ENCODE measurements at regions not wholly inside any gene's neighbourhood (a gene's known extent, or its start where the extent isn't known, plus 50 kb on each side); places are given as distances from the start of the nearest gene placed in this dataset.

DNA sequence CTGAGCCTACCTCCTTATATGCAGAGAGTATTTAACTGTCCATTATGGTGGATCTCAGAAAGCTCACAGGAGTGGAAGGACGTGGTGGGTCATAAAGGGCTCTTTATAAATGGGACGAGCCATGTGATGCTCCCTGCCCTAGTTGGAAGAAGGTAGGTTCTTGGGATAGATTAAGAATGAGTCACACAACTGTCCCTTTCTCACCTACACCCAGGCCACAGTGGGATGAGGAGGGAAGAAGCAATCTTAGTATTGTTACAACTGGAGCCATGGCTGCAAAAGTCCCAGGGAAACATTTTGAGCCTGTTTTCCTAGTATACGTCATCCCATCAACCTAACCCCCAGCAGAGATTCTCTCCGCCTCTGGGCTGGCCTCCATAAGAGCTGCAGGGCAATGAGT is 229.9 kb downstream of the TTC32 start:
- TF ChIP-seq, protein P1, sequence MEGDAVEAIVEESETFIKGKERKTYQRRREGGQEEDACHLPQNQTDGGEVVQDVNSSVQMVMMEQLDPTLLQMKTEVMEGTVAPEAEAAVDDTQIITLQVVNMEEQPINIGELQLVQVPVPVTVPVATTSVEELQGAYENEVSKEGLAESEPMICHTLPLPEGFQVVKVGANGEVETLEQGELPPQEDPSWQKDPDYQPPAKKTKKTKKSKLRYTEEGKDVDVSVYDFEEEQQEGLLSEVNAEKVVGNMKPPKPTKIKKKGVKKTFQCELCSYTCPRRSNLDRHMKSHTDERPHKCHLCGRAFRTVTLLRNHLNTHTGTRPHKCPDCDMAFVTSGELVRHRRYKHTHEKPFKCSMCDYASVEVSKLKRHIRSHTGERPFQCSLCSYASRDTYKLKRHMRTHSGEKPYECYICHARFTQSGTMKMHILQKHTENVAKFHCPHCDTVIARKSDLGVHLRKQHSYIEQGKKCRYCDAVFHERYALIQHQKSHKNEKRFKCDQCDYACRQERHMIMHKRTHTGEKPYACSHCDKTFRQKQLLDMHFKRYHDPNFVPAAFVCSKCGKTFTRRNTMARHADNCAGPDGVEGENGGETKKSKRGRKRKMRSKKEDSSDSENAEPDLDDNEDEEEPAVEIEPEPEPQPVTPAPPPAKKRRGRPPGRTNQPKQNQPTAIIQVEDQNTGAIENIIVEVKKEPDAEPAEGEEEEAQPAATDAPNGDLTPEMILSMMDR (IDR thresholded peaks at IDR 0.05; ENCODE audit: low read depth, low read length): no peak
- no peak overlapping the region for H3K4me3 ChIP-seq (ENCODE audit: low read depth, low read length)

DNA sequence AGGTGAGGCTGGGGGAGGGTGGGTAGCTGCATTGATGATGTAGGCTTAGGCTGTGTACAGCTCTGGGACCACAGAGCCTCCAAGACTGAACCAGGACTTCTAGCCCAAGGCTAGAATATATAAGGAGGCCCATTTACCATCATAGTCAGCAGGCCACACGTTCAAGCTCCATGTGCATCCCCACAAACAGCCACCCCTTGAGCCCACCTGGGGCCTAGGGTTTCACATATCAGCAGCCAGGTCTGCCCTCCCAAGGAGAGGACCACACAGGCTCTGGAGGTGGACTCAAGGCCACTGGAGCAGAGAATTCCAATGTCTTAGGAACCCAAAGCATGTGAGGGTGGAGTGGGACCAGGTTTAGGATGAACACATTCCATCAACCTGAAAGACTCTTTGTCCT is 230.5 kb downstream of the TTC32 start:
- TF ChIP-seq, protein P1 (IDR thresholded peaks at IDR 0.05; ENCODE audit: low read depth, low read length): no peak
- no peak overlapping the region for H3K4me3 ChIP-seq (ENCODE audit: low read depth, low read length)

DNA sequence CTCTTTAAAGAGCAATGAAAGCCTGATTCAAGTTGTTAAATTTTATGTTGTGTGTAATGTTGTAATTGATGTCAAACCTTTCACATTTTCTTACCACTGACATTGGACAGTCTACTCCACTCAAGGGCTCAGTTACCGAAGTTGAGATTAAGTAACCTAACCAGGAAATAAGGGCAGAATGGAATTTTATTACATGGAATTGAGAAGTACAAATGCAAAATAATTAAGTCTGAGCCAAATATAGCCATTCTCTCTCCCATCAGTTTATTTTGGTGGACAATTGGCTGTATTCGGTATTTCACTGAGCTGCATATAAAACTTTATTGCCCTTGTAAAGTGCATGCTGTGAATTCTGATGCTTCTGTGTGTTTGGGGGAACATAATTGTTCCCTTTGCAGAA is 231.5 kb downstream of the TTC32 start:
- TF ChIP-seq, protein P1 (IDR thresholded peaks at IDR 0.05; ENCODE audit: low read depth, low read length): no peak
- H3K4me3 ChIP-seq (ENCODE audit: low read depth, low read length): no peak overlapping the region

DNA sequence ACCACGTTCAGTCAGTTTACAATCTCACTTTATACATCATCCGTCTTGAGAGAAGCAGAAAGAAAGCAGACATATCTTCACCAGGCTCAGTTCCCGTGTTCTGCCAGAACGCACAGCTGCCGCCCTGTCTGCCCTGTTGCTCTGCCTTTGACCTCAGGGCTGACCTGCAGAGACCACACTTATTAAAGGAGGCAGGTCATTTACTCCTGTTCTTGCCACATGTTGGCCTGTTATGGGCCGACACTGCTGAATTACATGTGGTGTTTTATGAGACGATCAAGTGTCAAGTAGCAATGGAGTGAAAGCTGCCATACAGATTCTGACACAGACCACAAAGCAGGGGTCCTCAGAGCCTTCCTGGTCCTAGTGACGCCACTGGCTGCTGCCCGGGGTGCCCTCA is 232.2 kb downstream of the TTC32 start:
- no peak overlapping the region for H3K4me3 ChIP-seq (ENCODE audit: low read depth, low read length)
- TF ChIP-seq, protein P1 (IDR thresholded peaks at IDR 0.05; ENCODE audit: low read depth, low read length): no peak

DNA sequence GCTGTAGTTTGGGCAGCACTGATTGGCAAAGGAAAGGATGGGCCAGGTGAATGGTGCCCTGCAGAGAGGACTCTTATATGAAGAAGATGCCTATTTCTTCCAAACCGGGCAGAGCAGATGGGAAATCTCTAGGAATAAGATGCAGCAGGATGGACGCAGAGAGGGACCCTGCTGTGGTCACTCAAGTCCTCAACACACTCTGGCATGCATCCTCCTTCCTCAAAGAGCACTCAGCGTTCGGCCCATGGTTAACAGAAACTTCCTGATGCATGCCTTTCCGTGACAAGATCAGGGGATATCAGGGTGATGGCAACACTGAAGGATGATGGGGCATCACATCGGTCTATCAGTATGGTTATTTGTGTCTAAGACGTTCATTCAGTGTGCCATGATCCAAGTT is 232.7 kb downstream of the TTC32 start:
- TF ChIP-seq, protein P1 (IDR thresholded peaks at IDR 0.05; ENCODE audit: low read depth, low read length): no peak
- no peak overlapping the region for H3K4me3 ChIP-seq (ENCODE audit: low read depth, low read length)

DNA sequence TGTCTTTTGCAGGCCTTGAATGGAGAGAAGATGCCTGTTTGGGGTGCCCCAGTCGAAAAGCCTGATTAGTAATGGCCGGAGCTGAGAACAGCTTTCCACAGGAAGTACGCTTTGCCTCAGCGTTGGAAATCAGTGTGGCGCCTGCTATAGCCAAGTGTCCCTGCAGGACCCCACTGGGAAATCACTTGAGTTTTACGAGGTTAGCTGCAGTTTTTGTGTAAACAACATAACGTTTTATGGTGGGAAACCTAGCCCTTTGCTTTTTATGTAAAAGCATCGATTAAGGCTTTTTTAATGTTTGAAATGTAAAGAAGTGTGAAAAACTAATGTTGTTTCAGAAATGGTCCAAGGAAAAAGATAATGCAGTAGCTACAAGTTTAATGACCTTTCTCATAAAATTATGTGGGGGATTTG is 234.2 kb downstream of the TTC32 start:
- TF ChIP-seq, protein P1 (IDR thresholded peaks at IDR 0.05; ENCODE audit: low read depth, low read length): no peak
- no peak overlapping the region for H3K4me3 ChIP-seq (ENCODE audit: low read depth, low read length)

DNA sequence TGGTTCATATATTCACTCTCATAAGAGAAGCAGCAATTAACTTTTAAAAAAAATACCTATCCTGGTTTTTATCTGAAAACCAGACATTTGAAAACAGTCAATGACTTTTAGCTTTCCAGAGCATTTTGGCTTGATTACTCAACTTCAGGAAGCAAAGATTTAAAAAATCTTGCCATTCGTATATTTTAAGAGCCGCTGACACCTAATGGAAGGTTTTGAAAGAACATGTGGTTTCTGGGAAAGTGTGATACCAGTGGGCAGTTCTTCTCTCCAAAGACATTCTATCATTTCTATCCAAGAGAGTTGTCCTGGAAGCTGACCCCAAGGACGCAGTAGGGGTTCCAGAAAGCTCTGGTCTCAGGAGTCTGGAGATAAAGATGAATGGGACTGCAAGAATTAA is 234.7 kb downstream of the TTC32 start:
- H3K4me3 ChIP-seq (ENCODE audit: low read depth, low read length): no peak overlapping the region
- TF ChIP-seq, protein P1 (IDR thresholded peaks at IDR 0.05; ENCODE audit: low read depth, low read length): no peak

All from WI38 (cell line).